Chondrocyte (in vitro differentiated cells): ENCODE measurements at regions not wholly inside any gene's neighbourhood (a gene's known extent, or its start where the extent isn't known, plus 50 kb on each side); places are given as distances from the start of the nearest gene placed in this dataset.

Experiments
- DNase-seq: peaks from one replicate; pipeline ENCODE4 v3.0.0; 2021; ENCODE audit warnings: mixed read lengths, low spot score
- H3K27ac Mint-ChIP-seq: one replicate; pipeline ENCODE4 v1.8.0; 2021; ENCODE audit warnings: mild to moderate bottlenecking, moderate library complexity, mixed read lengths; ENCODE audit not compliant: unreplicated experiment
- H3K27me3 Mint-ChIP-seq: 2 replicates; pipeline ENCODE4 v1.8.0; 2021; ENCODE audit warnings: low read depth, mixed read lengths
- H3K36me3 Mint-ChIP-seq: 2 replicates; pipeline ENCODE4 v1.8.0; 2021; ENCODE audit warnings: low read depth, mixed read lengths
- H3K4me1 Mint-ChIP-seq: 2 replicates; pipeline ENCODE4 v1.8.0; 2021; ENCODE audit warnings: low read depth, mild to moderate bottlenecking, mixed read lengths
- H3K4me3 Mint-ChIP-seq: one replicate; pipeline ENCODE4 v1.8.0; 2021; ENCODE audit warnings: mild to moderate bottlenecking, moderate library complexity, mixed read lengths; ENCODE audit not compliant: unreplicated experiment
- H3K9me3 Mint-ChIP-seq: 2 replicates; pipeline ENCODE4 v1.8.0; 2021; ENCODE audit warnings: low read depth, mixed read lengths
- TF ChIP-seq, protein P1 (sequence below): fragments of 200-600 bp; sonication (generic); IDR thresholded peaks from 2 replicates; pipeline ENCODE4 v1.5.0; 2021; ENCODE audit warnings: antibody characterized with exemption, mild to moderate bottlenecking, moderate library complexity

DNA sequence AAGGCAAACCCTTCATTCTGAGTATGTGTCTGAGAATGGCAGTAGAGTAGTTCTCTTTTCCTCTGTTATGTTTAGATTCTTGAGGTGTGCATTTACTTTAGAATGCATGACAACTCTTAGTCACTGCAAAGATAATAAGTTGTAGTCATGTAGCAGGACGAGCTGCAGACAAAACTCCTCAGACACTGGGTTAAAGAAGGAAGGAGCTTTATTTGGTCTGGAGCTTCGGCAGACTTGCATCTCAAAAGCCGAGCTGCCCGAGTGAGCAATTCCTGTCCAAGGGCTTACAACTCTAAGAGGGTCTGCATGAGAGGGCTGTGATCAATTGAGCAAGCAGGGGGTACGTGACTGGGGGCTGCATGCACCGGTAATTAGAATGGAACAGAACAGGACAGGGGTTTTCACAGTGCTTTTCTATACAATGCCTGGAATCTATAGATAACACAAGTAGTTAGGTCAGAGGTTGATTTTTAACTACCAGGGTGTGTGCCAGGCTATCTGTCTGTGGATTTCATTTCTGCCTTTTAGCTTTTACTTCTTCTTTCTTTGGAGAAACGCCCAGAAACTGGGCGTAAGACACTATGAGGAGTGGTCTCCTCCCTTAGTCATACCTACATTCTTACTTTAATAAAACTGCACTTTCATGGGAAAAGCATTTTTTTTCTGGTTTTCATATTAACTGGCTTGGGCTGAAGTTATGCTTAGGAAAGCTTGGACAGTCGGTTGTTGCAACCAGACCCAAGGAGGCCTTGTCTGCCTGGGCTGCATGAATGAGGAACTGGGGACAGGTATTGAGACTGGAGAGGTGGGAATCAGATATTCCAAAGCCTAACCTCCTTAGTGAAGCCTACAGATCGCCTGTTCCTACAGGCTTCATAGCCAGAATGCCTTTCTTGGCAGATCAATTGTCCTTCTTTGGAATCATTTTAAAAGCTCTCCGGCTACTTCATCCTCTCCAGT lies 115.1 kb downstream of the RHOU start:
- TF ChIP-seq, protein P1, sequence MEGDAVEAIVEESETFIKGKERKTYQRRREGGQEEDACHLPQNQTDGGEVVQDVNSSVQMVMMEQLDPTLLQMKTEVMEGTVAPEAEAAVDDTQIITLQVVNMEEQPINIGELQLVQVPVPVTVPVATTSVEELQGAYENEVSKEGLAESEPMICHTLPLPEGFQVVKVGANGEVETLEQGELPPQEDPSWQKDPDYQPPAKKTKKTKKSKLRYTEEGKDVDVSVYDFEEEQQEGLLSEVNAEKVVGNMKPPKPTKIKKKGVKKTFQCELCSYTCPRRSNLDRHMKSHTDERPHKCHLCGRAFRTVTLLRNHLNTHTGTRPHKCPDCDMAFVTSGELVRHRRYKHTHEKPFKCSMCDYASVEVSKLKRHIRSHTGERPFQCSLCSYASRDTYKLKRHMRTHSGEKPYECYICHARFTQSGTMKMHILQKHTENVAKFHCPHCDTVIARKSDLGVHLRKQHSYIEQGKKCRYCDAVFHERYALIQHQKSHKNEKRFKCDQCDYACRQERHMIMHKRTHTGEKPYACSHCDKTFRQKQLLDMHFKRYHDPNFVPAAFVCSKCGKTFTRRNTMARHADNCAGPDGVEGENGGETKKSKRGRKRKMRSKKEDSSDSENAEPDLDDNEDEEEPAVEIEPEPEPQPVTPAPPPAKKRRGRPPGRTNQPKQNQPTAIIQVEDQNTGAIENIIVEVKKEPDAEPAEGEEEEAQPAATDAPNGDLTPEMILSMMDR: no peak
- no peak overlapping the region for H3K4me3 Mint-ChIP-seq
- DNase-seq: no peak
- peaks cover 27% of the 10 kb centered on the region for H3K4me1 Mint-ChIP-seq
- H3K36me3 Mint-ChIP-seq: no peaks in the 10 kb centered on the region
- H3K27ac Mint-ChIP-seq: peak overlapping the region; percentile 85
- no peaks in the 10 kb centered on the region for H3K27me3 Mint-ChIP-seq
- H3K9me3 Mint-ChIP-seq: no peaks in the 10 kb centered on the region

DNA sequence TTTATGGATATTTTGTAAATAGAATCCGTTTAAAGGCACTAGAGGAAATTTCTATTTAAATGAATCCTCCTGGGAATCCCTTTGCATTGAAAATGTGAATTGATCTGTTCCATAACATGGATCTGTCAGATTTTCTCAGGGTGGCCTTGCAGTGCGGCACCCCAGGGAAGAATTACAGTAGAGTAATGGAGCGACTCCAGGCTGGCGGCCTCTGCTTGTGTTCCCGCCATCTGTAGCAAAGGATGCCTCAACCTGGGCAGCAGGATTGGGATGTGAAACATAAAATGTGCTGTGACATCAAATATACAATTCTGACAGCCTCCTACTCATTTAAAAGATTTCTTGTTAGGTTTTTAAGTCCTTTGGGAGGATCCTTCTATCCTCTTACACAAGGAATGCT lies 115.9 kb downstream of the RHOU start:
- TF ChIP-seq, protein P1: no peak
- Mint-ChIP-seq H3K4me1 (peaks cover 27% of the 10 kb centered on the region), H3K4me3 (no peak overlapping the region), H3K36me3 (no peaks in the 10 kb centered on the region), H3K27ac (no peak overlapping the region), H3K27me3 (no peaks in the 10 kb centered on the region), H3K9me3 (peaks cover 4% of the 10 kb centered on the region)
- no peak for DNase-seq

DNA sequence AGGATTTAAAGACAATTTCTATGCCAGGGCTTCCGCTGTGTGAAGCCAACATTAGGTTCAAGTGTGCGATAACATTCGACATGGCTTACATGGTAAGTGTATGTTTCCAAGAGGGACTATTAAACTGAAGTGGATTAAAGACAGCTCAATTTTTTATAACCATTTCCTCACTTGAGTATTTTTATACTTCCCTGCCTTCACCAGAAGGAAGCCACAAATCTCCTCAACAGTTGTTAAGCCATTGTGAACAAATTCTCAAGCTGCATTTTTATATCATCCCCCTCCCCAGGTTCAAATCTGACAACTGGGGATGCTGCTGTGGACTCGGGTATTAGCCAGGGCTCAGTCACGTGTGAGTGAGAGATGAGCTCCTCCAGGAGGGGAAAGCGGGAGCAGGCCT lies 116.3 kb downstream of the RHOU start:
- DNase-seq: no peak
- Mint-ChIP-seq H3K36me3 (no peaks in the 10 kb centered on the region), H3K4me3 (no peak overlapping the region), H3K4me1 (peaks cover 27% of the 10 kb centered on the region), H3K27me3 (no peaks in the 10 kb centered on the region), H3K9me3 (peaks cover 4% of the 10 kb centered on the region), H3K27ac (no peak overlapping the region)
- TF ChIP-seq, protein P1: no peak

DNA sequence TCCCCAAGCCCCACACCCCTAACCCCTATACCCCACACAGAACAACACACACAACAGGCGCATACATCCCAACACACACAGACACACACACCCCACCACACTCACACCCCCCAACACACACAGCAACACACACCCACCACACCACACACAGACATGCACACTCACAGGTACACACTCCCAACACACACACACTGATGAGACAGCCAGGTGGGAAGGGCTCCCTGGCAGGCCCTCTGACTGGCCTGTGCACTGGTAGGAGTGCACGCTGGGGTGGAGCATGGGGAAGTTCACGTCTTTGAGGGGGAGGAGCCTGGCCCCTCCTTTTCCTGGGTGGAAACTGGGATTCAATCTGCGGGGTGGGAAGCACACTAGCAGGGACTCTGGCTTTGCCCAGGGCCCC lies 116.7 kb downstream of the RHOU start:
- H3K4me3 Mint-ChIP-seq: no peak overlapping the region
- DNase-seq: no peak

DNA sequence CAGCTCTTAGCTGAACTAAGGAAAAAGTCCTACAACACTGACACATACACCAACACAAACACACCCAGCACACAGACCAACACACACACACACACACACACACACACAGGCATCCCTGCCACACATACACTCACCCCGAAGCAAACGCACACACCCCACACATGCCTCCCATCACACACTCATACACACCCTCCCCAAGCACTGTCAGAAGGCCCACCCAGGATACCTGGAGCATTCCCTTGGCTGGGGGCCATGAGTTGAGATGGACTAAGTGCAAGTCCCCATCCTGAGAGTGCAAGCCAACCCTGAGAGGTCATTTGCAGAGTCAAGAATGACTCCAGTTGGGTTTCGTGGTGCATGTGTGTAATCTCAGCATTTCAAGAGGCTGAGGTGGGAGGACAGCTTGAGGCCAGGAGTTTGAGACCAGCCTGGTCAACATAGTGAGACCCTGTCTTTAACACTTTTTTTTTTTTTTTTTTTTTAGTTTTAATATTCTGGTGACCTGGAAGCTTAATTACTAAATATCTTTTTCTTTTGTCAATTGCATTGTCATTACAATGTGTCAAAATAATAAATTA lies 117.3 kb downstream of the RHOU start:
- H3K27me3 Mint-ChIP-seq: no peaks in the 10 kb centered on the region
- H3K9me3 Mint-ChIP-seq: peaks cover 4% of the 10 kb centered on the region
- H3K4me1 Mint-ChIP-seq: peaks cover 27% of the 10 kb centered on the region
- no peaks in the 10 kb centered on the region for H3K36me3 Mint-ChIP-seq
- no peak overlapping the region for H3K27ac Mint-ChIP-seq
- H3K4me3 Mint-ChIP-seq: no peak overlapping the region
- TF ChIP-seq, protein P1: no peak
- no peak for DNase-seq

More for the DNA sequence above, 116.7 kb downstream of the RHOU start:
- Mint-ChIP-seq H3K36me3 (no peaks in the 10 kb centered on the region), H3K4me1 (peaks cover 27% of the 10 kb centered on the region), H3K27me3 (no peaks in the 10 kb centered on the region), H3K27ac (no peak overlapping the region), H3K9me3 (peaks cover 4% of the 10 kb centered on the region)
- TF ChIP-seq, protein P1: no peak
